HG03521 (cell line): ENCODE measurements at regions not wholly inside any gene's neighbourhood (a gene's known extent, or its start where the extent isn't known, plus 50 kb on each side); places are given as distances from the start of the nearest gene placed in this dataset.

Experiments used
- ATAC-seq: cut with Tn5 transposase; IDR thresholded peaks from one replicate; pipeline ENCODE4 v1.9.1; 2021; ENCODE audit warnings: mild to moderate bottlenecking, moderate library complexity; ENCODE audit not compliant: unreplicated experiment

DNA sequence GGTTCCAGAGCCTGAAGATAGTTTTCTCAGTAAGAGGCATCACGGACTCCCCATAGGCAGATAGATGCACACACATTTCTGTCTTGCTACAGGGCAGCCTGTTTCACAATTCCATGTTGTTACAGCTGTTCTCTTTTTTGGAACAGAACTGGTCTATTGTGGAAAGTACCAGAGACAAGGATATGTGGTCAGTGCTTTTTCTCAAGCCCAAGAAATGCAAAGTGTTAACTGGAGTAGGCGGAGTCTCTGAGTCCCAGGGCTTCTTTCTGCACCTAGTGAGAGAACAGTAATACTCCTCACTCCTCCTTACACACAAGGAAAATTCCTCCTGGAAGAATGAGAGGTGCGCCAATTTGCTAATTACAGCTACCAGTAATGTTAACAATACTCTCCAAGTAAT lies 141.6 kb upstream of the ARGLU1 start:
- no peak for ATAC-seq

DNA sequence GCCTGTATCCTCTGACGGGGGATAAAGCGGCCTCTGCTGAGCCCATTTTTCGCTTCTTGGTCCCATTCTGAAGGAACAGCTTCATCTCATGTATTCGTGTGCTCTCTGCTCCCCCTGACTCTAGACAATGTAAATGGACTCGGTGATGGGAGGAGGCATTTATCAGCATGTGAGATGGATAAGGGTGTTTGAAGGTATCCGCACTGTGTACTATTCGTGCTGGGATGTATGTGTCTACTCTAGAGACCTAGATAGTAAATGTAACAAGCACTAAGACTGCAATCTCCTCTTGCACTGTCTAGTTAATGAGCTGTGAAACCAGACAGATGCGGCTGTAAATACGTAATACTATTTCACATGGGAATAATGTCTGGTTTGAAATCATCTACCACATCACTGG lies 134.6 kb upstream of the ARGLU1 start:
- no peak for ATAC-seq

DNA sequence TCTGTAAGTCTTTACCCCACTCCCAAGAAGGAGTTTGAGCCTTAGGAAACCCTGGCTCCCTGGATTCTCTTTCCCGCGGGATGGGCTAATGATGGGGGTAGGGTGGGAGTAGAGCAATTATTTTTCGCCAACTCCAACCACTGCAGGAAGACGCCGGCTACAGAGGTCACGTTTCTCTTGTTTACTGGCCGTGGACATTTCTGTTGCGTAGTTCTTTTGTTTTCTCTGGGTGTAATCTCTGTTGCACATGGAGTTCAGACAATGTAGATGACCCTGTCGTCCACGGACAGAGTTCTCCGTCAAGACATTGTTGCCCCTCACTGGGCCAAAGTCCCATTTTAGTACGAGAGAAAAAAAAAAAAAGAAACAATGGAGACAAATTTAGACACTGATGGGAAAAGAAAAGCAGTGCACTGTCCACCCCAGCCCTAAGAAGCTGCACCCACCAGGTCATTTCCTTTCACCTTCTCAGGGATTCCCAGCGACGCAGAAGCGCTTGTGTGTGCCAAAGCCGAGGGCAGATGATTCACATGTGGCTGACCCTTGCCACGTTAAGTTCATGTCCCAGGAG lies 133.9 kb upstream of the ARGLU1 start:
- ATAC-seq, result no peak

DNA sequence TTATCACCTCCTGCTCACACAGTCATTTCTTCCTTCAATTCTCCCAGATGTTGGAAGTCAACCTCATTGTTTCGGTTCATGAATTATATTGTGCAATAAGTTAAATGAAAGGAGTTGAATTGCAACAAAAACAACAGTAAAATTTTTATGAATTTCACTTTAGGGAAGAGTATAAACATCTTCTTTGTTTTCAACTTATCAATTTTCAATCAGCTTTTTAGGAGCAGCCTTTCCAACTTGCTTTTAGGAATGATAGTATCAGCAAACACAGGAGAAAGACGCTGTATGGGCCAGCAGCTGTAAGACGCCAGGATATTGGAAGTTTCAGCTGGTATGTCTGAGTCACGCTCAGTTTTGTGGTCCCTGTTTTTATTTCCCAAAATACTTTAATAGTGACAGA lies 132.5 kb upstream of the ARGLU1 start:
- no peak for ATAC-seq

DNA sequence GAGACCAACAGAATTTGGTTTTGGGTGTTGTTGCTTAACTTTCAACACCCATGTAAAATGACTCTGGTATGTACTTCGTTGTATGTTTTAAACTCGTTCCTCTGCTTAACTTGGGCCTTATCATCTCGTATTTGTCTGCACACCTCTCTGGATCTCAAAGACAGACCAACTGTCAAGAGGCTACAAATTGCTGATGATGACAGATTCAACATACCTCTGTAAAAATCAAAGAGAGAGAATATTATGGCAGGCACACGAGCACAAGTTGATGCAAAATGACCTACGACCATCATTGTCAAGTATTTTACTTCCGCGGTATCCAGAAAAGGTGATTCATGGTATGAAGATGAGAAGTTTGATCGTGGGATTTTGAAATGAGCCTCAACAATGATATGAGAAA lies 132.1 kb upstream of the ARGLU1 start:
- ATAC-seq, result no peak

DNA sequence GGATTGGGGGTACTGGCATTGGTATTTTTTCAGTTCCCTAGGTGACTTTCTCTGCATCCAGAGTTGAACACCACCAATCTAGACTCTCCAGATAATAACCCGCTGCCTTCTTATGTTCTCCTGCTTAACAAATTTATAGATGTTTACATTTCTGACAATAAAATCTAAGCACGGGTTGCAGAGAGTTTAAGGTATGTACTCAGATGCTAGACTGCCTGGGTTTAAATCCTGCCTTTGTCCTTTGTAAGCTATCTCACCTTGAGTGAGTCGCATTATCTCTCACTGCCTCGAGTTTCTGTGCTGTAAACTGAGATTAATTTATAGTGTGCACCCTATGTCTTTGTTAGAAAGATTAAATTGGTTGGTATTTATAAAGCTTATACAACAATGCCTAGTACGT lies 131.4 kb upstream of the ARGLU1 start:
- ATAC-seq, result no peak

DNA sequence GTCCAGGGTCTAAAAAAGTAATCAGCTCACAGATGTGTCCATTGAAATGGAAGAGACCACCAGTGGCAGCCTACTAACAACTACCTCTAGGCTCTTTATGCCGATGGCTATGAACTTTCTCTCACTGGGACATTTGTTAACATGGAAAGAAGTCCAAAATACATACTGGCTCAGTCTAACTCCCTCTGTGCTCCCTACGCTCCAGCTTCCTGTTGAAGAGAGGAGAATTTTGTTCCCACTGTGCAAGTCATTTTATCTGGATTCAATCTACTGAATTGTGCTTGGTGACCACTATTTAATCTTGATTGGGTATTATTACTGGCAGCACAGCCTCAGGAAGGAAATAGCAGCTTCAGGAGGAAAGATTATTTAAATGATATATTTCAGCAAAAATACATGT lies 128.8 kb upstream of the ARGLU1 start:
- ATAC-seq, result no peak

DNA sequence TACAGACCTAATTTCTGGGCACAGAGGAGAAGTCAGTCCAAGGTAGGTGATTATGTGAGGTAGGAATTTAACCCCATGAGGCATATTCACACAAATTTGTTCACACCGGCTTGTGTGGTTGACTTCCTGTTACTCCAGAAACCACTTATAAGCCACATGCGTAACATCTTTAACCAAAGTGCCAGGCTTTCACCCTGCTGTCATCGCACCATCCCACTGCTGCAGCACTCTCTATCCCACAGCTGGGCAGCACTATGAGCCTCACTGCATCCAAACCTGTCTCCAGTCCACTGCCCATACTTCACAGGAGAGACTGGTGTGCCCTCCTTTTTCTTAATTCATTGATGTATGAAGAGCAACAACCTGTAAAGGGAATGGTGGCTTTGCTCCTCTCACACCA lies 128.2 kb upstream of the ARGLU1 start:
- no peak for ATAC-seq

DNA sequence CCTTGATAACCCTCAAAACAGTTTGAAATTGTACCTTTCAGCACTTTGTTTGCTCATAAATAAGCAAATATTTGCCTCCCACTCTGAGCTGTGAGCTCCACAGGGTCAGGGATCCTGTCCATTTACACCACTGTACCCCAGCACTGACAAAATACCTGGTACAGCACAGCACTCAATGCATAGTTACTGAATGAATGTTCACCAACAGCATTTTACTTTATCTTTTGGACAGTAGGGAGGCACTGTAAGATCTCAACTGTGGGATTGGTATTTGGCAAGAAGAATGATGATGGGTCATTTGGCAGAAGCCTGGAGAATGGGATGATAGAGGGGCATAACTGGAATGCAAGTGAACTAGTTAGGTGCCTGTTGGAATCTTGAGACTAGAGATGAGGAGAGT lies 127.2 kb upstream of the ARGLU1 start:
- ATAC-seq, result no peak

DNA sequence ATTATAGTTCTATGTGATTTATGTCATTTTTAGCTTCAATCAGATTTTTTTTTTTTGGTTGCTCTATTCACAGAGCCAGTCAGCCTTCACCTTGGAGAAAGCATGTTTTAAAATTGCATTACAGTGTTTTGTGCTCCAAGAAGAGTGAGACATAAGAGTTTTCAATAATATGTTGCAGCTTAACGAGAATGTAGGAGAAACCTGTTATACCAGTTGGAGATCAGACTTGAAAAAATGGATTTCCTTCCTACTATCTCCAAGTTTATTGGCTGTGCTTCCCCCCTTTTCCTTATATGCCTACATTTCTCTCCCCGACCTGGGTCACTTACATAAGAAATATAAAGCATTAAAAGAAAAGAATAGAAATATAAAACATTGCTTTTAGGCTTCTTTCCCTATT lies 123.9 kb upstream of the ARGLU1 start:
- no peak for ATAC-seq

DNA sequence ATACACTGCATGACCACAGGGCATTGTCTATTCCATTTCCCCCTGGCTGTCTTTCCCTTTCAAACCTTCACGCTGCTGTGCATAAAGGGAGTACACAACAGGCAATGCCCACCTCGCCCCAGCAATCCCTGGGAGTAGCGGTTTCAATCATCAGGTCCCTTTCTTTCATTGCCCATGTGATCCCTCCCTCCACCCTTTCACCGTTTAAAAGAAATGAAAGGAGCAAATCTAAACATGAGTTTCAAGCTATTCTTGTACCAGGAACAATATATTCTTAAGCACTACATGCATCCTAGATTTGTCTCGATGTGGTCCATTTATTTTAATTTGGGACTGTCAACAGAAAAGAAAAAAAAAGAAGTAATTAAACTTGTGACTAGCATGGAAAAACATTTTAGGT lies 123.4 kb upstream of the ARGLU1 start:
- no peak for ATAC-seq

DNA sequence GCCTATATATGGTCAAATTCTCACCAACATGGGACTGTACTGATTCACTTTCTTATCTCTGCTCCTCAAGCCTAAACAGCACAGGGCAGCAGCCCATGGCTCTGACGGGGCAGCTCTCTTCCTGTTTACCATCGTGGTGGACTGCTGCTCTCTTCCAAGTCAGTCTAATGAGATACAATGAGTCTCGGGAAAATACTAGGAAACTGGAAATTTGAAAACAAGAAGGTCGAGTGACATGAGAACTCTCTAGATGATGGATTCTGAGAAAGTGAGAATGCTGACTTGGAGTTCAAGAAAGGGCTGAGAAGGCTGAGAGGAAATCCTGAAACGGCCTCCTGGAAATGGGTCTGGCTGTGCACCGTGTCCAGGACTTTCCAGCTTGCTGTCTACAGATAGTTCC lies 122.8 kb upstream of the ARGLU1 start:
- ATAC-seq, result no peak

DNA sequence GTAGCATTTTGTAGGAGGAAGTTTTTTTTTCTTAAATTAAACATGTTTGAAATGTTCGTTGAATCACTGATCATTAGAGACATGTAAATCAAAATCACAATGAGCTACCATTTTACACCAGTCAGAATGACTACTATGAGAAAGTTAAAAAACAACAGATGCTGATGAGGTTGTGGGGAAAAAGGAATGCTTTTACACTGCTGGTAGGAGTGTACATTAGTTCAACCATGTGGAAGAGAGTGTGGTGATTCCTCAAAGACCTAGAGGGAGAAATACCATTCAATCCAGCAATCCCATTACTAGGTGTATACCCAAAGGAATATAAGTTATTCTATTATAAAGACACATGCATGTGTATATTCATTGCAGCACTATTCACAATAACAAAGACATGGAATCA lies 122.0 kb upstream of the ARGLU1 start:
- ATAC-seq, result no peak

DNA sequence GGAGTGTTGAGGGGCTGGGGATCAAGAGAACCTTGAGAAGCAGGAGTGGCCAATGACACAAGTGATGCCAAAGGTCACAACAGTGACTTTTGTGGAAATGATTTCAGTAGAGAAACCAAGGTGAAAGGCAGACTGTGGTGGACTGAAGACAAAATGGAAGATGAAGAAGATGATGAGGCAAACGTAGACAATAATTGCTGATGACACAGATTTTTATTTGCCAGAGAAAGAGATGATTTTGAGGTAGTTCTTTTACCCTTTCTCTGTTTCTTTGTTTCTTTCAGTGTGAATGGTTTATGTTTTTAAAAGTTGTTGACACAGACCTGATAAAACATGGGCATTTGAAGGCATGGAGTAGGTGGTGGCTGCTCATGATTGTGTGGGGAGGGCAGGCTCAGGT lies 121.0 kb upstream of the ARGLU1 start:
- no peak for ATAC-seq

DNA sequence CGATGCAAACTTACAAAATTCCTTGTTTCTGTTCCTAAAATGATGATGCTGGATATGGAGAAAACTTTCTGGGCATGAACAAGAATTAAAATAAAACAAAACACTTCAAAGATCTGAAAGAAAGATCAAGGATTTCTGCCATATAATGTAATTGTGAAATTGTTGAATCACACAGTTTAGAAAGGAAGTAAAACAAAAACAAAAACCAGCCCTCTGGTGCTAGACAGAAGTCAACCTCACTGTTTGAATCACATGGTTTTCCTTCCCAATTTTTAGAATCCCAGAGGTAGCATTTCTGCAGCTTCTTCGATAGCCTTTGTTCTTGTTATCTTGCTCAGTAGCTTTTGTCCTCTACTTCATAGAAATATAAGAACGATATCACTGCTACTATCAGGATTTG lies 118.2 kb upstream of the ARGLU1 start:
- ATAC-seq, result no peak

DNA sequence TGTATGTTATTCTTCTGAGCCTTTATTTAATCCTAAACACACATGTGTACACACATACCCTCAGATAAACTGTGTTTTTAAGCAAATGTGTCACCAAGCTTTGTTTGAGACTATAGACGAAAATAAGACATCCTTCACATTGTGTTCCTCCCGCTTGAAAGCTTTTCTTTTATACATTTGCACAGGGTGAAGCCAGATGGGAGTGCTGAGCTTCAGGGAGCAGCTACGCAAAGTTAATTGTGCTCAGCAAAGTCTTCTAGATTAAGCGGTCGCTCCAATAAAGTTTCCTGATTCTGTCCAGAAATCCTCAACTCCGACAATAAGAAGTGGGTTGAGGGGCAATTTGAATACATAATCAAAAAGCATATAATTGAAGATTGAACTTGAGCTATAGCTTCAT lies 117.2 kb upstream of the ARGLU1 start:
- ATAC-seq, result no peak

DNA sequence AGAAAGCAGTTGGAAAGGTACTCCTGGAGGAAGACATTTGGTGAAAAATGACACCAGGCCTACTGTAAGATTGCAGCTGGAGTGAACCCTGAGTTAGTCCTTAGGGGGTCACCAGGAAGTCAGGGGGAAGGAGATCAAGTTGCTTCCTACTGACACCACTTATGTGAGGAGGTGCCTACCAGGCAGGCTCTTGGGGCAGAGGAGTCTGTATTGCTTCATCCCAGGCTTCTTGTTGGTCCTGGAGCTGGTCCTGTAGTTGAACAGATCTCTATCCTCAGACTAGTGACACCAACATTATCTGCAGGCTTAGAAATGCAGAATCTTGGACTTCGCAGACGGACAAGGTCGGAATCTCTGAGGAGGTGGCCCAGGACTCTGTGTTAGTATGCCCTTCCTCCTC lies 116.0 kb upstream of the ARGLU1 start:
- no peak for ATAC-seq

DNA sequence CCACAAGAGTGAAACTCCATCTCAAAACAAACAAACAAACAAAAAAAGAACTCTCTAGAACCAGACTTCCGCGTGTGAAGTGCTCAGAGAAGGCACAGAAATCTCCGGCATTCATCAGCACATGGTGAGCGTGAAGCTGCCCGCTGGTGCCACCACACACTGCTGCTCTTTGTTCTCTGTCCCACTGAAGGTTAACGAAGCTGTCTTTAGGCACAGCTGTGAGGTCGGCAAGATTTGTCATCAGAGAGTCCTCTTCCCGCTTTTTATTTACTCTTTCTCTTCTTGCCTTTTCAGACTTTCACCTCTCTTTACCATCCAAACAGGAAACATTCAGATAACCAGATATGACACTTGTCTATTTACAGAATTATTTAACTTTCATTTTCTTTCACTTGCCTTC lies 115.2 kb upstream of the ARGLU1 start:
- no peak for ATAC-seq

DNA sequence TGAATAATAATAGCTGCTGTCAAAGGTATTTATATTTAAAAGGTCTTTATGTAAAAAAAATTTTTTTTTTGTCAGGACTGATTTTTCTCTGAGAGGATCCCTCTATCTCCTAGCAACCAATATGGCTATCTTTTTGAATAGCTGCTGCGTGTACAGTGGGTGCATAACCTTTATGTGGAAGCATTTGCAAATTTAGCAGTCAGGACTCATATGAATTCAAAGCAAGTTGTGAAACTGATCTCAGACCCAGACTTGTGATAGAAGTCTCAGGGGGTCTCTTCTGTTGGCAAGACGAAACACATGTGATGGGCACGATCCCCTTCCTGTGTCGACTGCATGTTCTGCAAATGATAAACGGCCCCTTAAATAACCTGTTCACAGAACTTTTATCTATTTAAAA lies 114.1 kb upstream of the ARGLU1 start:
- no peak for ATAC-seq

DNA sequence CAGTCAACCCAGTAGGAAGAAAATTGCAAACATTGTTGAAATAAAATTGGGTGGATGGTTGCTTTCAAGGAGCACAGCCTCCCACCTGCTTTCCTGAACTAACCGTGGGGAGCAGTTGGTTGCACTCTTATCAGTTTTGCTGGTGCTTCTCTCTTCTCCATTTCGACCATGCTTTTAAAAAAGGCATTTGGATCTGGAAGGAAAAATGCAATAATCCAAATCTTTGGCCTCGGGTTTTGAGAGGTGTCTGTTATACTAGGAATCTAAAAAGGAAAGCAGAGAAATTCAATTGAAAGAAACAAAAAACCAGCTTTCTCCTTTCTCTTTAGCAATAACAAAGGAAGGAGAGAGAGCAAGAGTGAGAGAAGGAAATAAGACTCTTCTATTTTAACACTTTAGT lies 113.6 kb upstream of the ARGLU1 start:
- no peak for ATAC-seq

DNA sequence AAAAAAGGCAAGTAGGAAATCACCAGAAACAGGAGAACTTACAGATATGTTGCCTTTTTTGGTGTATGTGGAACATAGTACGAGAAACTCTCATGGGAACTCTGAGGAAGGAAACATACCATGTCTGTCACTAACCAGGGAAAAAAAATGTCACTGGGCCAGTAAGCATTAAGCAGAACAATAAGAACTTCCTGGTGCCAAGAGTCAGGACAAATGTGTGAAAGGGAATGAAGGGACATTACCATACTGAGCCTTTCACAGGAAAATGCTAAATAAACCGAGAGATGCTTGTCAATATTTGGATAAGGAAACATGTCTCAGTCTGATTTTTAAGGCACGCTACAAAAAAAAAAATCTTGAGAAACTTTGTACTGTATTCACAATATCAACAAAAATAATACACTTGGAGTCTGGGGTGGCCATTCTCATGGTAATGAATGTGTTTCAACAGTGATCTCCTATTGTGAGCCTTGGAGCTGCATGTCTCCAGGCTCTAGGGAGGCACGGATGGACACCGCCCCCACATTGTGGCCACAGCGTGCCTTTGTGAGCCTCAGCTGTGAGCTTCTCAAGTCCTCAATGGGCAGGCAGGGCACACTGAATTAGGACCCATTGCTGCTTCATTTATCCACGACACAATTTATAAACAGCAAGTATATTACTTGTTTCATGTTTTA lies 113.0 kb upstream of the ARGLU1 start:
- no peak for ATAC-seq

DNA sequence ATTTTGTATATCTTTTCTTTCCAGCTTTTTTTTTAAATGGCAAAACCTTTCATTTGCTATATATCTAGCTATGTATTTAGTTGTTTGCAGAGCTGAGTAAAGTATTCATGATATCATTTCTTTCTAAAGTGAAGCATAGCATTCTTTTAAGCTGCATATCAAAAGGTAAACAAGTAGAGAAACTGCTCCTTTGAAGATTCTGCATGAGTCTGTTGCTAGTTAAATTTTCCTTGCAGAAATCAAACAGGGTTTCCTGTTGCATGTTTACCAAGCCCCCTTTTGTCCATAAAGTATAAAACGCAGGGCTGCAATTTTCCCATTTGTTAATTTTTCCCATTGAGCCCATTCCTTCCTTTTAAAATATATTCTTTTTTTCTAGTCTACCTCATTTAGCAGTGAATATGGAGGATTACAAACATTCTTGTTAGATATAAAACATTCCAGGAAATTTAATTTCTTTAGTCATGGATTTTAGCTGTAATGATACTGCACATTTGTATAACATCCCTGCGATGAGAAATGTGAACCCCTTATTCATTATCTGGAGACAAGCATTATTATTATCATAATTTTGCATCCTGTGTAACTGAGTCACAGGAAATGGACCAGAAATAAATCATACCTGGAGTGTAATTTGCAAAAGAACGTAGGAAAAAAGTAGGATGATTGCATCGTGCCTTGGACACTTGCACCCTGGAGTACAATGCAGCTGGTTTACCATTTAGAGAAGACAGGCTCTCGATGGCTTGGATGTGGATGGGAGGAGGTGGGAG lies 110.9 kb upstream of the ARGLU1 start:
- no peak for ATAC-seq

DNA sequence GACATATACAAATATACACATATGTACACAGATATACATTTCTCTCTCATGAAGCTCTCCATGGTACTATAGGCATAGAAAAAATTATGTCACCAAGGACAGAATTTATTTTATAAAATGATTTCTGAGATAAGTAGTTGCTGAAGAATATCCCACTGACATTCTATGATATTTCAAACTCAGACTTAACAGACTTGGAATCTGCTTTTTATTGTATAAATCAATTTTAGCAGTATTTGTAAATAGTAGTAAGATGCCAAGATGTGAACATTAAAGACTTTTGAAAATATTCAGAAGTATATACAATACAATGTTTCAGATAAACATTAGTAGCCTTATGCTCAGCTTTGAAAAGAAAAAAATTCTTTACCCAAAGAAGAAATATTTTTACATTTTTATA lies 107.4 kb upstream of the ARGLU1 start:
- ATAC-seq, result no peak
